ENCODE measurements at regions not wholly inside any gene's neighbourhood (a gene's known extent, or its start where the extent isn't known, plus 50 kb on each side); places are given as distances from the start of the nearest gene placed in this dataset.

DNA sequence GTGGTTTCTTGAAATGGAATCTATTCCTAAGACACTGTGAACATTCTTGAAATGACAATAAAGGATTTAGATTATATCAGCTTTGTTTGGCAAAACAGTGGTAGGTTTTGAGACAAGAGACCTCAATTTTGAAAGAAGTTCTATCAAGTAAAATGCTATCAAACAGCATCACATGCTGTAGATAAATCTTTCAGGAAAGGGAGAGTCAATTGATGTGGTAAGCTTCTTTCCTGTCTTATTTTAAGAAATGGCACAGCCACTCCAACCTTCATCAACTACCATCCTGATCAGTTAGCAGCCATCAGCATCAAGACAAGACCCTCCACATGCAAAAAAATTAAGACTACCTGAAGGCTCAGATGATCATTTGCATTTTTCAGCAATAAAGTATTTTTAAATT lies 495.4 kb downstream of the TRIB2 start:
- POLR2A ChIA-PET = no interaction called here
- Histone ChIP-seq H3K4me3 (replicated peaks in 1 of 3; ENCODE audit: insufficient read depth in 1 of 3, low read depth in 1 of 3, low read length in 3 of 3) (no peak overlapping the region), H3K27me3 (ENCODE audit: control insufficient read depth in 2 of 2, insufficient read depth in 2 of 2, low read length in 2 of 2) (no peaks in the 10 kb centered on the region), H2AFZ (ENCODE audit: low read depth, low read length) (no peak overlapping the region), H3K79me2 (ENCODE audit: control insufficient read depth, insufficient read depth, low read length) (no peaks in the 10 kb centered on the region), H3K36me3 (ENCODE audit: control insufficient read depth in 2 of 2, extremely low read depth in 1 of 2, insufficient read depth in 2 of 2, low read length in 2 of 2) (no peaks in the 10 kb centered on the region), H3K4me1 (ENCODE audit: control insufficient read depth, extremely low read depth, insufficient read depth, low read length) (no peaks in the 10 kb centered on the region), H3K9ac (replicated peaks; ENCODE audit: extremely low read depth, insufficient read depth, low read length) (no peak overlapping the region), H4K20me1 (replicated peaks; ENCODE audit: control insufficient read depth, extremely low read depth, insufficient read depth, low read length) (no peaks in the 10 kb centered on the region), H3K4me2 (ENCODE audit: insufficient read depth, low read length) (no peak overlapping the region), H3K27ac (ENCODE audit: insufficient read depth, low read depth, low read length) (no peak overlapping the region), H3K9me3 (replicated peaks; ENCODE audit: control insufficient read depth, insufficient read depth, low read length) (no peaks in the 10 kb centered on the region), H3K9me1 (replicated peaks; ENCODE audit: control insufficient read depth, extremely low read depth, insufficient read depth, low read length) (no peaks in the 10 kb centered on the region)
- FAIRE-seq = no peak
- dilution Hi-C loops (cut with MboI; ENCODE audit: extremely low pct_ligation_motif_present, low sequenced_read_pairs) (no loop called here), intact Hi-C loops (cut with micrococcal nuclease) (no loop called here)
- no TSS peak for BruUV-seq (replicated peaks)
- CTCF ChIA-PET = no interaction called here
- DNase-seq (ENCODE audit: low read depth, low spot score) = no peak
- TF ChIP-seq, protein P1, sequence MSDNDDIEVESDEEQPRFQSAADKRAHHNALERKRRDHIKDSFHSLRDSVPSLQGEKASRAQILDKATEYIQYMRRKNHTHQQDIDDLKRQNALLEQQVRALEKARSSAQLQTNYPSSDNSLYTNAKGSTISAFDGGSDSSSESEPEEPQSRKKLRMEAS (IDR thresholded peaks at IDR 0.05; ENCODE audit: insufficient read depth, insufficient read length) = no peak
- TF ChIP-seq FOS (IDR thresholded peaks at IDR 0.05; ENCODE audit: borderline replicate concordance, insufficient read depth, low read length) = no peak
- TF ChIP-seq, protein P2, sequence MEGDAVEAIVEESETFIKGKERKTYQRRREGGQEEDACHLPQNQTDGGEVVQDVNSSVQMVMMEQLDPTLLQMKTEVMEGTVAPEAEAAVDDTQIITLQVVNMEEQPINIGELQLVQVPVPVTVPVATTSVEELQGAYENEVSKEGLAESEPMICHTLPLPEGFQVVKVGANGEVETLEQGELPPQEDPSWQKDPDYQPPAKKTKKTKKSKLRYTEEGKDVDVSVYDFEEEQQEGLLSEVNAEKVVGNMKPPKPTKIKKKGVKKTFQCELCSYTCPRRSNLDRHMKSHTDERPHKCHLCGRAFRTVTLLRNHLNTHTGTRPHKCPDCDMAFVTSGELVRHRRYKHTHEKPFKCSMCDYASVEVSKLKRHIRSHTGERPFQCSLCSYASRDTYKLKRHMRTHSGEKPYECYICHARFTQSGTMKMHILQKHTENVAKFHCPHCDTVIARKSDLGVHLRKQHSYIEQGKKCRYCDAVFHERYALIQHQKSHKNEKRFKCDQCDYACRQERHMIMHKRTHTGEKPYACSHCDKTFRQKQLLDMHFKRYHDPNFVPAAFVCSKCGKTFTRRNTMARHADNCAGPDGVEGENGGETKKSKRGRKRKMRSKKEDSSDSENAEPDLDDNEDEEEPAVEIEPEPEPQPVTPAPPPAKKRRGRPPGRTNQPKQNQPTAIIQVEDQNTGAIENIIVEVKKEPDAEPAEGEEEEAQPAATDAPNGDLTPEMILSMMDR (IDR thresholded peaks at IDR 0.05; ENCODE audit: extremely low read depth in 1 of 2, insufficient read depth in 1 of 2, low read depth in 1 of 2, low read length in 2 of 2) = no peak

DNA sequence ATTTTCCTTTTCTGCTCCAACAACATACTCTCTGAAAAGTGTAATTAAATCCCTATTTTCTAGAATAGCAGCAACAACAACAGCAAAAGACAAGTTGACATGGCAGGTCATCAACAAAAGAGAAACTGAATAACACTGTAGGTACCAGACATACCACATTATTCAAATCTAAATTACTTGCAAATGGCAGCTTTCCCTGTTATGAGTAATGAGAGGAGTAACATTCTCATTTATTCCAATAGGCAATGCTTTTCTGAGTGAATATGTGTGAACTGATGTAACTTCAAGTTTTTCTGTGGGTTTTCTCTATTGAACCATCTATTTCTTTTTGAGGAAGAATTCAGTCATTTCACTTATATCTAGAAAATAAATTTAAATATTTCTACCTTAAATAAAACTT lies 501.5 kb downstream of the TRIB2 start:
- intact Hi-C loops (cut with micrococcal nuclease) (no loop called here), dilution Hi-C loops (cut with MboI; ENCODE audit: extremely low pct_ligation_motif_present, low sequenced_read_pairs) (no loop called here)
- H3K4me3 ChIP-seq (replicated peaks in 1 of 3; ENCODE audit: insufficient read depth in 1 of 3, low read depth in 1 of 3, low read length in 3 of 3) = no peak overlapping the region
- no peaks in the 10 kb centered on the region for H3K36me3 ChIP-seq (ENCODE audit: control insufficient read depth in 2 of 2, extremely low read depth in 1 of 2, insufficient read depth in 2 of 2, low read length in 2 of 2)
- no TSS peak for BruUV-seq (replicated peaks)
- no peaks in the 10 kb centered on the region for H3K79me2 ChIP-seq (ENCODE audit: control insufficient read depth, insufficient read depth, low read length)
- H3K9me1 ChIP-seq (replicated peaks; ENCODE audit: control insufficient read depth, extremely low read depth, insufficient read depth, low read length) = no peaks in the 10 kb centered on the region
- POLR2A ChIA-PET = no interaction called here
- DNase-seq (ENCODE audit: low read depth, low spot score) (no peak), FAIRE-seq (no peak)
- H3K4me1 ChIP-seq (ENCODE audit: control insufficient read depth, extremely low read depth, insufficient read depth, low read length) = no peaks in the 10 kb centered on the region
- CTCF ChIA-PET = no interaction called here
- H3K9ac ChIP-seq (replicated peaks; ENCODE audit: extremely low read depth, insufficient read depth, low read length) = no peak overlapping the region
- no peaks in the 10 kb centered on the region for H3K27me3 ChIP-seq (ENCODE audit: control insufficient read depth in 2 of 2, insufficient read depth in 2 of 2, low read length in 2 of 2)
- no peaks in the 10 kb centered on the region for H4K20me1 ChIP-seq (replicated peaks; ENCODE audit: control insufficient read depth, extremely low read depth, insufficient read depth, low read length)
- H2AFZ ChIP-seq (ENCODE audit: low read depth, low read length) = no peak overlapping the region
- H3K4me2 ChIP-seq (ENCODE audit: insufficient read depth, low read length) = no peak overlapping the region
- no peak overlapping the region for H3K27ac ChIP-seq (ENCODE audit: insufficient read depth, low read depth, low read length)
- TF ChIP-seq JUN (IDR thresholded peaks at IDR 0.05; ENCODE audit: borderline replicate concordance, insufficient read depth, insufficient read length, low read depth) (no peak), EZH2 (IDR thresholded peaks at IDR 0.05; ENCODE audit: borderline replicate concordance, low read depth, low read length, severe bottlenecking) (no peak)
- TF ChIP-seq, protein P1 (IDR thresholded peaks at IDR 0.05; ENCODE audit: insufficient read depth, insufficient read length) = no peak
- peaks cover 2% of the 10 kb centered on the region for H3K9me3 ChIP-seq (replicated peaks; ENCODE audit: control insufficient read depth, insufficient read depth, low read length)

Measured in endothelial cell of umbilical vein (primary cell).